IMR-90 (cell line): ENCODE measurements at regions not wholly inside any gene's neighbourhood (a gene's known extent, or its start where the extent isn't known, plus 50 kb on each side); places are given as distances from the start of the nearest gene placed in this dataset.

Source experiments
- ATAC-seq: fragments of 200-7000 bp; cut with Tn5 transposase; 2 replicates; pipeline ENCODE4 v1.9.1; 2020; ENCODE audit warnings: low read depth, mild to moderate bottlenecking, moderate library complexity
- BruUV-seq: library from RNA; stranded (reverse); fragments of 400-500 nt; replicated peaks from 2 replicates; lab custom pipeline; 2021; lab: Mats Ljungman, UMichigan
- CTCF ChIA-PET: fragments of 300-600 bp; formaldehyde crosslinking; extraction: SDS; loops from one replicate; lab custom pipeline; 2021; ENCODE audit warnings: antibody characterized with exemption; lab: Yijun Ruan, JAX
- POLR2A ChIA-PET: fragments of 300-600 bp; sonication (Branson Sonifier 250); formaldehyde crosslinking; loops from one replicate; lab custom pipeline; 2022; ENCODE audit warnings: antibody characterized with exemption; ENCODE audit not compliant: unreplicated experiment; lab: Charles Lee
- DNase-seq: peaks from one replicate; pipeline ENCODE4 v3.0.0; 2013
- H2AFZ ChIP-seq: replicated peaks from 2 replicates; pipeline ENCODE3; 2013; ENCODE audit warnings: low read length, mild to moderate bottlenecking; ENCODE audit not compliant: poor library complexity
- H2AK5ac ChIP-seq: 2 replicates; pipeline ENCODE4 v1.6.1; 2013; ENCODE audit warnings: low read depth, low read length, inconsistent platforms
- H2AK9ac ChIP-seq: replicated peaks from 2 replicates; pipeline ENCODE3; 2013; ENCODE audit warnings: mild to moderate bottlenecking, low read depth, low read length, moderate library complexity; ENCODE audit not compliant: poor library complexity
- H2BK120ac ChIP-seq: 2 replicates; pipeline ENCODE4 v1.6.1; 2013; ENCODE audit warnings: low read depth, low read length, inconsistent platforms
- H2BK15ac ChIP-seq: 3 replicates; pipeline ENCODE4 v1.6.1; 2013; ENCODE audit warnings: low read depth, low read length, inconsistent platforms
- H2BK20ac ChIP-seq: 2 replicates; pipeline ENCODE4 v1.6.1; 2013; ENCODE audit warnings: low read depth, mild to moderate bottlenecking, inconsistent platforms, low read length, moderate library complexity
- H2BK5ac ChIP-seq: 2 replicates; pipeline ENCODE4 v1.6.1; 2013; ENCODE audit warnings: mild to moderate bottlenecking, low read depth, low read length, inconsistent platforms; ENCODE audit not compliant: poor library complexity, severe bottlenecking
- H3K14ac ChIP-seq: replicated peaks from 2 replicates; pipeline ENCODE4 v1.6.1; 2013; ENCODE audit warnings: low read depth, low read length, inconsistent platforms
- H3K18ac ChIP-seq: 2 replicates; pipeline ENCODE4 v1.6.1; 2013; ENCODE audit warnings: low read depth, low read length, control low read depth
- H3K23ac ChIP-seq: 2 replicates; pipeline ENCODE4 v1.6.1; 2013; ENCODE audit warnings: low read depth, low read length, inconsistent platforms
- H3K27ac ChIP-seq: 2 replicates; pipeline ENCODE4 v1.5.1; 2013; ENCODE audit warnings: mild to moderate bottlenecking, control low read depth, low read length; ENCODE audit not compliant: insufficient read depth
- H3K27me3 ChIP-seq: 2 replicates; pipeline ENCODE4 v1.6.1; 2013; ENCODE audit warnings: low read length; ENCODE audit not compliant: control insufficient read depth, insufficient read depth
- H3K36me3 ChIP-seq: 2 replicates; pipeline ENCODE4 v1.6.1; 2013; ENCODE audit warnings: low read length, mixed read lengths; ENCODE audit not compliant: control insufficient read depth, insufficient read depth
- H3K4ac ChIP-seq: 2 replicates; pipeline ENCODE4 v1.6.1; 2013; ENCODE audit warnings: low read depth, low read length, inconsistent platforms
- H3K4me1 ChIP-seq: 2 replicates; pipeline ENCODE4 v1.6.1; 2013; ENCODE audit warnings: low read length, mixed read lengths; ENCODE audit not compliant: control insufficient read depth, insufficient read depth
- H3K4me2 ChIP-seq: 2 replicates; pipeline ENCODE4 v1.6.1; 2013; ENCODE audit warnings: low read depth, mild to moderate bottlenecking, control low read depth, low read length, moderate library complexity
- H3K4me3 ChIP-seq: 2 replicates; pipeline ENCODE4 v1.5.1; 2013; ENCODE audit warnings: low read depth, mild to moderate bottlenecking, control low read depth, low read length, moderate library complexity; ENCODE audit not compliant: insufficient read depth
- H3K56ac ChIP-seq: 2 replicates; pipeline ENCODE4 v1.6.1; 2013; ENCODE audit warnings: low read length, inconsistent platforms; ENCODE audit not compliant: insufficient read depth; ENCODE audit errors: extremely low read depth
- H3K79me1 ChIP-seq, 2 experiments: 2 replicates each; pipeline ENCODE4 v1.6.1; 2013; ENCODE audit warnings: low read length in 2 of 2, inconsistent platforms in 1 of 2, low read depth in 1 of 2
- H3K9ac ChIP-seq: 2 replicates; pipeline ENCODE4 v1.6.1; 2013; ENCODE audit warnings: low read depth, low read length, control low read depth
- H3K9me1 ChIP-seq: 2 replicates; pipeline ENCODE4 v1.6.1; 2013; ENCODE audit warnings: low read length, inconsistent platforms; ENCODE audit not compliant: insufficient read depth
- H3K9me3 ChIP-seq: 2 replicates; pipeline ENCODE4 v1.6.1; 2013; ENCODE audit warnings: low read length; ENCODE audit not compliant: control insufficient read depth, insufficient read depth
- H4K20me1 ChIP-seq: 2 replicates; pipeline ENCODE4 v1.6.1; 2013; ENCODE audit warnings: low read length, inconsistent platforms; ENCODE audit not compliant: insufficient read depth
- H4K5ac ChIP-seq: 2 replicates; pipeline ENCODE4 v1.6.1; 2013; ENCODE audit warnings: mild to moderate bottlenecking, low read depth, low read length, control low read depth
- H4K8ac ChIP-seq, 2 experiments: 2 replicates each; pipeline ENCODE4 v1.6.1; 2013; ENCODE audit warnings: low read depth in 2 of 2, low read length in 2 of 2, control low read depth in 1 of 2, inconsistent platforms in 1 of 2
- H4K91ac ChIP-seq: 2 replicates; pipeline ENCODE4 v1.6.1; 2013; ENCODE audit warnings: low read depth, low read length, inconsistent platforms; ENCODE audit not compliant: insufficient read depth
- MAFK ChIP-seq: IDR thresholded peaks from 2 replicates; pipeline ENCODE4 v1.6.1; 2012; ENCODE audit warnings: low read depth, low read length, improper control_type of control experiment
- RCOR1 ChIP-seq: IDR thresholded peaks from 2 replicates; pipeline ENCODE4 v1.6.1; 2012; ENCODE audit warnings: mild to moderate bottlenecking, low read length, improper control_type of control experiment; ENCODE audit not compliant: insufficient replicate concordance
- WGBS, 2 experiments: methylation state at CpG; one replicate each; pipeline versions ENCODE4 v1.1.5 to v1.1.7; 2013; ENCODE audit warnings: missing lambda C conversion rate in 2 of 2; ENCODE audit not compliant: insufficient read length in 1 of 2; ENCODE audit errors: extremely low coverage in 2 of 2; 5-methylcytosine and 5-hydroxymethylcytosine counted together
- dilution Hi-C: fragments of 300-500 bp; cut with HindIII; formaldehyde crosslinking; loops from one replicate; pipeline ENCODE4 v1.14.3; 2018; ENCODE audit warnings: low sequenced_read_pairs; ENCODE audit not compliant: unreplicated experiment
- in situ Hi-C: fragments of 300-500 bp; cut with MboI; formaldehyde crosslinking; loops from 3 replicates; pipeline ENCODE4 v1.14.3; 2019; ENCODE audit warnings: low sequenced_read_pairs, inconsistent platforms, mixed read lengths
- intact Hi-C: fragments of 100-400 bp; cut with micrococcal nuclease; formaldehyde crosslinking; loops from 2 replicates; pipeline ENCODE4 v1.10.0; 2022
- TF ChIP-seq, protein P1 (sequence below): conservative IDR thresholded peaks from 2 replicates; pipeline ENCODE4 v1.5.1; 2012; ENCODE audit warnings: mild to moderate bottlenecking, low read depth, low read length, improper control_type of control experiment
- TF ChIP-seq, protein P2 (sequence below): fragments of 150-350 bp; IDR thresholded peaks from 2 replicates; pipeline ENCODE4 v1.6.1; 2017; ENCODE audit warnings: mild to moderate bottlenecking, antibody characterized with exemption, low read length, low read depth

DNA sequence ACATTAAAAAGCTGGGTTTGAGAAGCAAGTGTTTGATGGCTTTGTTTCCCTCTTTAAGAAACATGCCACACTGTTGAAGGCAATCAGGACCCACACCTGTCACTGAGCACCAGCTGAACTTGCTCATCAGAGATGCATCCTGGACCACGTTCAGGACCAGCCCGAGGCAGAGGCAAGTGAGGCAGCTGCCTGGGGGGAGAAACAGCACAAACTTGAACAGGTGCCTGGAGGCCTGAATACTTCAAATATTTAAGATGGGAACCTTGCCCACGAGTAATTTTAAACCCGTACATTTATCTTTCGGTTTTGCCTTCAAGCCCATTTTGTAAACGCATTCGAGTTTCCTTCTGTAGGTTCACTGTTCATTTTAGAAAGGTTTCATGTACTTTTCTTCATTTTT is 421.3 kb downstream of the NYAP2 start:
- BruUV-seq: no TSS peak
- no peak for ATAC-seq
- no CpG with 5 or more reads among the region's 7 CpGs for WGBS, 2 experiments
- CTCF ChIA-PET: no interaction called here
- Histone ChIP-seq H3K79me1 (no peaks in the 10 kb centered on the region), H2BK5ac (no peak overlapping the region), H3K56ac (no peak overlapping the region), H3K27me3 (no peaks in the 10 kb centered on the region), H3K18ac (no peak overlapping the region), H2BK120ac (no peak overlapping the region), H2AK9ac (no peak overlapping the region), H3K4me3 (no peak overlapping the region), H3K4ac (no peak overlapping the region), H3K36me3 (no peaks in the 10 kb centered on the region), H4K91ac (no peak overlapping the region), H3K9ac (no peak overlapping the region), H3K9me1 (no peaks in the 10 kb centered on the region), H3K14ac (no peak overlapping the region), H3K4me1 (no peaks in the 10 kb centered on the region), H4K5ac (no peak overlapping the region), H3K4me2 (no peak overlapping the region), H2AK5ac (no peak overlapping the region), H2AFZ (no peak overlapping the region), H3K9me3 (no peaks in the 10 kb centered on the region), H3K23ac (no peak overlapping the region), H2BK15ac (no peak overlapping the region), H2BK20ac (no peak overlapping the region), H4K8ac (no peak overlapping the region), H4K20me1 (no peaks in the 10 kb centered on the region), H3K27ac (no peak overlapping the region)
- TF ChIP-seq MAFK: no peak
- TF ChIP-seq RCOR1: no peak
- TF ChIP-seq, protein P1, sequence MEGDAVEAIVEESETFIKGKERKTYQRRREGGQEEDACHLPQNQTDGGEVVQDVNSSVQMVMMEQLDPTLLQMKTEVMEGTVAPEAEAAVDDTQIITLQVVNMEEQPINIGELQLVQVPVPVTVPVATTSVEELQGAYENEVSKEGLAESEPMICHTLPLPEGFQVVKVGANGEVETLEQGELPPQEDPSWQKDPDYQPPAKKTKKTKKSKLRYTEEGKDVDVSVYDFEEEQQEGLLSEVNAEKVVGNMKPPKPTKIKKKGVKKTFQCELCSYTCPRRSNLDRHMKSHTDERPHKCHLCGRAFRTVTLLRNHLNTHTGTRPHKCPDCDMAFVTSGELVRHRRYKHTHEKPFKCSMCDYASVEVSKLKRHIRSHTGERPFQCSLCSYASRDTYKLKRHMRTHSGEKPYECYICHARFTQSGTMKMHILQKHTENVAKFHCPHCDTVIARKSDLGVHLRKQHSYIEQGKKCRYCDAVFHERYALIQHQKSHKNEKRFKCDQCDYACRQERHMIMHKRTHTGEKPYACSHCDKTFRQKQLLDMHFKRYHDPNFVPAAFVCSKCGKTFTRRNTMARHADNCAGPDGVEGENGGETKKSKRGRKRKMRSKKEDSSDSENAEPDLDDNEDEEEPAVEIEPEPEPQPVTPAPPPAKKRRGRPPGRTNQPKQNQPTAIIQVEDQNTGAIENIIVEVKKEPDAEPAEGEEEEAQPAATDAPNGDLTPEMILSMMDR: no peak
- TF ChIP-seq, protein P2, sequence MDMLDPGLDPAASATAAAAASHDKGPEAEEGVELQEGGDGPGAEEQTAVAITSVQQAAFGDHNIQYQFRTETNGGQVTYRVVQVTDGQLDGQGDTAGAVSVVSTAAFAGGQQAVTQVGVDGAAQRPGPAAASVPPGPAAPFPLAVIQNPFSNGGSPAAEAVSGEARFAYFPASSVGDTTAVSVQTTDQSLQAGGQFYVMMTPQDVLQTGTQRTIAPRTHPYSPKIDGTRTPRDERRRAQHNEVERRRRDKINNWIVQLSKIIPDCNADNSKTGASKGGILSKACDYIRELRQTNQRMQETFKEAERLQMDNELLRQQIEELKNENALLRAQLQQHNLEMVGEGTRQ: no peak
- POLR2A ChIA-PET: no interaction called here
- dilution Hi-C loops (no loop called here), intact Hi-C loops (no loop called here), in situ Hi-C loops (no loop called here)
- DNase-seq: no peak
